Effector memory CD8-positive, alpha-beta T cell (primary cell): ENCODE measurements at regions not wholly inside any gene's neighbourhood (a gene's known extent, or its start where the extent isn't known, plus 50 kb on each side); places are given as distances from the start of the nearest gene placed in this dataset.
A peak's percentile ranks its signal among the peaks of the same experiment; 100 is the strongest.
"Not testable (repeated sequence)": the region's sequence is repeated elsewhere in the genome, so short reads cannot be mapped to it uniquely, and the experiment has no call there.

Source experiments
- ATAC-seq: fragments of 150-1000 bp; cut with Tn5 transposase; replicated peaks from 2 replicates; pipeline ENCODE4 v1.10.0; 2021; ENCODE audit warnings: mild to moderate bottlenecking, moderate library complexity
- DNase-seq, 3 experiments: peaks; one replicate each; pipeline ENCODE4 v3.0.0; 2021
- H3K27ac Mint-ChIP-seq, 2 donors: one replicate each; pipeline ENCODE4 v1.8.0; 2022; ENCODE audit warnings: mild to moderate bottlenecking in 2 of 2, mixed read lengths in 2 of 2, moderate library complexity in 2 of 2
- H3K27me3 Mint-ChIP-seq, 2 donors: one replicate each; pipeline ENCODE4 v1.8.0; 2022; ENCODE audit warnings: mixed read lengths in 2 of 2
- H3K36me3 Mint-ChIP-seq: one replicate; pipeline ENCODE4 v1.8.0; 2022; ENCODE audit warnings: mild to moderate bottlenecking, moderate library complexity, mixed read lengths; ENCODE audit not compliant: insufficient read depth
- H3K4me1 Mint-ChIP-seq, 2 donors: one replicate each; pipeline ENCODE4 v1.8.0; 2022; ENCODE audit warnings: low read depth in 2 of 2, mixed read lengths in 2 of 2
- H3K4me3 Mint-ChIP-seq, 2 donors: one replicate each; pipeline ENCODE4 v1.8.0; 2022; ENCODE audit warnings: mild to moderate bottlenecking in 2 of 2, mixed read lengths in 2 of 2, moderate library complexity in 2 of 2
- H3K9me3 Mint-ChIP-seq, 2 donors: one replicate each; pipeline ENCODE4 v1.8.0; 2022; ENCODE audit warnings: mixed read lengths in 2 of 2

- Mint-ChIP-seq H3K36me3 (no peaks in the 10 kb centered on the region), H3K27ac (peak overlapping the region in 1 of 2 donors; percentile 28), H3K27me3 (no peaks in the 10 kb centered on the region), H3K4me1 (no peaks in the 10 kb centered on the region), H3K9me3 (no peaks in the 10 kb centered on the region), H3K4me3 (no peak overlapping the region)
- no peak for DNase-seq
- no peak for ATAC-seq
Observed at GRCh38 chrX:148282504-148282903, 217.9 kb upstream of the AFF2 start.

- no peak for ATAC-seq
- no peak for DNase-seq
- H3K27ac Mint-ChIP-seq, result no peak overlapping the region
- H3K36me3 Mint-ChIP-seq, result no peaks in the 10 kb centered on the region
- H3K9me3 Mint-ChIP-seq, result no peaks in the 10 kb centered on the region
- H3K4me1 Mint-ChIP-seq, result no peaks in the 10 kb centered on the region
- H3K4me3 Mint-ChIP-seq, result no peak overlapping the region
- no peaks in the 10 kb centered on the region for H3K27me3 Mint-ChIP-seq
Observed at GRCh38 chrX:148284056-148284455, 216.4 kb upstream of the AFF2 start.

- Mint-ChIP-seq H3K9me3 (no peaks in the 10 kb centered on the region), H3K36me3 (no peaks in the 10 kb centered on the region), H3K4me1 (no peaks in the 10 kb centered on the region), H3K27me3 (no peaks in the 10 kb centered on the region), H3K4me3 (no peak overlapping the region), H3K27ac (no peak overlapping the region)
- ATAC-seq (no peak), DNase-seq (no peak)
Observed at GRCh38 chrX:148284821-148285220, 215.6 kb upstream of the AFF2 start.

- H3K36me3 Mint-ChIP-seq, result no peaks in the 10 kb centered on the region
- H3K4me1 Mint-ChIP-seq, result no peaks in the 10 kb centered on the region
- H3K4me3 Mint-ChIP-seq, result no peak overlapping the region
- ATAC-seq (no peak), DNase-seq (no peak)
- no peaks in the 10 kb centered on the region for H3K27me3 Mint-ChIP-seq
- no peak overlapping the region for H3K27ac Mint-ChIP-seq
- H3K9me3 Mint-ChIP-seq, result no peaks in the 10 kb centered on the region
Observed at GRCh38 chrX:148288451-148288850, 212.0 kb upstream of the AFF2 start.

GRCh38 chrX:148290041-148290440, 210.4 kb upstream of the AFF2 start:
- DNase-seq (no peak), ATAC-seq (no peak)
- H3K4me1 Mint-ChIP-seq, result no peaks in the 10 kb centered on the region
- no peak overlapping the region for H3K4me3 Mint-ChIP-seq
- H3K27ac Mint-ChIP-seq, result no peak overlapping the region
- no peaks in the 10 kb centered on the region for H3K27me3 Mint-ChIP-seq
- H3K9me3 Mint-ChIP-seq, result no peaks in the 10 kb centered on the region
- H3K36me3 Mint-ChIP-seq, result no peaks in the 10 kb centered on the region

GRCh38 chrX:148290931-148291330, 209.5 kb upstream of the AFF2 start:
- H3K4me1 Mint-ChIP-seq, result no peaks in the 10 kb centered on the region
- H3K36me3 Mint-ChIP-seq, result no peaks in the 10 kb centered on the region
- H3K4me3 Mint-ChIP-seq, result no peak overlapping the region
- no peak for ATAC-seq
- no peaks in the 10 kb centered on the region for H3K9me3 Mint-ChIP-seq
- no peaks in the 10 kb centered on the region for H3K27me3 Mint-ChIP-seq
- no peak overlapping the region for H3K27ac Mint-ChIP-seq
- DNase-seq, result no peak

- no peaks in the 10 kb centered on the region for H3K4me1 Mint-ChIP-seq
- H3K27ac Mint-ChIP-seq, result no peak overlapping the region
- no peaks in the 10 kb centered on the region for H3K36me3 Mint-ChIP-seq
- no peaks in the 10 kb centered on the region for H3K27me3 Mint-ChIP-seq
- DNase-seq (no peak), ATAC-seq (peak; percentile 79)
- H3K9me3 Mint-ChIP-seq, result no peaks in the 10 kb centered on the region
- H3K4me3 Mint-ChIP-seq, result no peak overlapping the region
Observed at GRCh38 chrX:148298737-148299136, 201.7 kb upstream of the AFF2 start.

- H3K4me3 Mint-ChIP-seq, H3K9me3 Mint-ChIP-seq, DNase-seq, H3K36me3 Mint-ChIP-seq, H3K27ac Mint-ChIP-seq, ATAC-seq, H3K4me1 Mint-ChIP-seq, H3K27me3 Mint-ChIP-seq: not testable (repeated sequence)
Observed at GRCh38 chrX:148305214-148305613, 195.2 kb upstream of the AFF2 start.

GRCh38 chrX:148309413-148309812, 191.0 kb upstream of the AFF2 start:
- peak; percentile 31 for ATAC-seq
- no peaks in the 10 kb centered on the region for H3K36me3 Mint-ChIP-seq
- H3K4me3 Mint-ChIP-seq, result no peak overlapping the region
- no peaks in the 10 kb centered on the region for H3K27me3 Mint-ChIP-seq
- DNase-seq, result no peak
- H3K27ac Mint-ChIP-seq, result peak overlapping the region in 1 of 2 donors; percentile 5
- H3K9me3 Mint-ChIP-seq, result no peaks in the 10 kb centered on the region
- peaks cover 13 to 16% of the 10 kb centered on the region in 2 donors for H3K4me1 Mint-ChIP-seq

- ATAC-seq, result peak; percentile 89
- Mint-ChIP-seq H3K9me3 (no peaks in the 10 kb centered on the region), H3K4me3 (peak overlapping the region; percentile 10 to 18), H3K27ac (peak overlapping the region; percentile 44 to 77), H3K36me3 (no peaks in the 10 kb centered on the region), H3K27me3 (no peaks in the 10 kb centered on the region), H3K4me1 (peaks cover 13 to 16% of the 10 kb centered on the region in 2 donors)
- DNase-seq, result peak; percentile 24 to 45 (median 37)
Observed at GRCh38 chrX:148310426-148311165, 189.8 kb upstream of the AFF2 start.

GRCh38 chrX:148311544-148311943, 188.9 kb upstream of the AFF2 start:
- H3K4me3 Mint-ChIP-seq, result peak overlapping the region in 1 of 2 donors; percentile 36
- no peaks in the 10 kb centered on the region for H3K27me3 Mint-ChIP-seq
- no peak for DNase-seq
- no peak for ATAC-seq
- H3K9me3 Mint-ChIP-seq, result no peaks in the 10 kb centered on the region
- peak overlapping the region; percentile 16 to 64 for H3K27ac Mint-ChIP-seq
- peaks cover 13 to 16% of the 10 kb centered on the region in 2 donors for H3K4me1 Mint-ChIP-seq
- H3K36me3 Mint-ChIP-seq, result no peaks in the 10 kb centered on the region

- H3K4me1 Mint-ChIP-seq, result peaks cover 13% of the 10 kb centered on the region in 2 donors
- no peak overlapping the region for H3K27ac Mint-ChIP-seq
- H3K9me3 Mint-ChIP-seq, result no peaks in the 10 kb centered on the region
- no peak for DNase-seq
- no peak for ATAC-seq
- no peaks in the 10 kb centered on the region for H3K36me3 Mint-ChIP-seq
- no peaks in the 10 kb centered on the region for H3K27me3 Mint-ChIP-seq
- H3K4me3 Mint-ChIP-seq, result no peak overlapping the region
Observed at GRCh38 chrX:148314876-148315275, 185.5 kb upstream of the AFF2 start.

GRCh38 chrX:148316446-148316845, 184.0 kb upstream of the AFF2 start:
- no peak overlapping the region for H3K4me3 Mint-ChIP-seq
- DNase-seq (no peak), ATAC-seq (no peak)
- peaks cover 7 to 9% of the 10 kb centered on the region in 2 donors for H3K4me1 Mint-ChIP-seq
- H3K27me3 Mint-ChIP-seq, result no peaks in the 10 kb centered on the region
- no peaks in the 10 kb centered on the region for H3K36me3 Mint-ChIP-seq
- no peaks in the 10 kb centered on the region for H3K9me3 Mint-ChIP-seq
- H3K27ac Mint-ChIP-seq, result no peak overlapping the region

GRCh38 chrX:148322906-148323305, 177.5 kb upstream of the AFF2 start:
- Mint-ChIP-seq H3K4me1 (no peaks in the 10 kb centered on the region), H3K27ac (no peak overlapping the region), H3K27me3 (no peaks in the 10 kb centered on the region), H3K36me3 (no peaks in the 10 kb centered on the region), H3K4me3 (no peak overlapping the region), H3K9me3 (no peaks in the 10 kb centered on the region)
- DNase-seq (no peak), ATAC-seq (no peak)
